ENCODE measurements at regions not wholly inside any gene's neighbourhood (a gene's known extent, or its start where the extent isn't known, plus 50 kb on each side); places are given as distances from the start of the nearest gene placed in this dataset.

GRCh38 chr6:21692721-21693120, 99.2 kb downstream of the SOX4 start:
- TF ChIP-seq, protein P1, sequence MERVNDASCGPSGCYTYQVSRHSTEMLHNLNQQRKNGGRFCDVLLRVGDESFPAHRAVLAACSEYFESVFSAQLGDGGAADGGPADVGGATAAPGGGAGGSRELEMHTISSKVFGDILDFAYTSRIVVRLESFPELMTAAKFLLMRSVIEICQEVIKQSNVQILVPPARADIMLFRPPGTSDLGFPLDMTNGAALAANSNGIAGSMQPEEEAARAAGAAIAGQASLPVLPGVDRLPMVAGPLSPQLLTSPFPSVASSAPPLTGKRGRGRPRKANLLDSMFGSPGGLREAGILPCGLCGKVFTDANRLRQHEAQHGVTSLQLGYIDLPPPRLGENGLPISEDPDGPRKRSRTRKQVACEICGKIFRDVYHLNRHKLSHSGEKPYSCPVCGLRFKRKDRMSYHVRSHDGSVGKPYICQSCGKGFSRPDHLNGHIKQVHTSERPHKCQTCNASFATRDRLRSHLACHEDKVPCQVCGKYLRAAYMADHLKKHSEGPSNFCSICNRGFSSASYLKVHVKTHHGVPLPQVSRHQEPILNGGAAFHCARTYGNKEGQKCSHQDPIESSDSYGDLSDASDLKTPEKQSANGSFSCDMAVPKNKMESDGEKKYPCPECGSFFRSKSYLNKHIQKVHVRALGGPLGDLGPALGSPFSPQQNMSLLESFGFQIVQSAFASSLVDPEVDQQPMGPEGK (CRISPR knock-in tag; IDR thresholded peaks at IDR 0.05; ENCODE audit: borderline replicate concordance) = no peak
- TF ChIP-seq BACH2 (CRISPR knock-in tag; IDR thresholded peaks at IDR 0.05; ENCODE audit: borderline replicate concordance) (no peak), ESRRG (CRISPR knock-in tag; IDR thresholded peaks at IDR 0.05) (no peak), CSDC2 (CRISPR knock-in tag; IDR thresholded peaks at IDR 0.05) (no peak), PPARA (CRISPR knock-in tag; IDR thresholded peaks at IDR 0.05; ENCODE audit: borderline replicate concordance) (no peak), CREB5 (CRISPR knock-in tag; IDR thresholded peaks at IDR 0.05; ENCODE audit: low read depth) (no peak), ZNF565 (CRISPR knock-in tag; conservative IDR thresholded peaks at IDR 0.05; ENCODE audit: low read depth) (no peak)
